NOMO-1 treated with DMSO at 0.1 percent for 48 hours (cell line): ENCODE measurements at regions not wholly inside any gene's neighbourhood (a gene's known extent, or its start where the extent isn't known, plus 50 kb on each side); places are given as distances from the start of the nearest gene placed in this dataset.

Source experiments
- DNase-seq: peaks from one replicate; lab custom pipeline; 2025; ENCODE audit not compliant: unreplicated experiment; lab: John Stamatoyannopoulos, UW

GRCh38 chr14:103206836-103207387, 83.7 kb downstream of the TNFAIP2 start:
- DNase-seq = no peak

GRCh38 chr14:103207388-103208072, 84.3 kb downstream of the TNFAIP2 start:
- no peak for DNase-seq

- no peak for DNase-seq
Measured at GRCh38 chr14:103209054-103209453, 85.8 kb downstream of the TNFAIP2 start.

GRCh38 chr14:103209506-103209905, 86.2 kb downstream of the TNFAIP2 start:
- DNase-seq = no peak

- DNase-seq = no peak
Measured at GRCh38 chr14:103213331-103213730, 90.1 kb downstream of the TNFAIP2 start.

- DNase-seq = no peak
Measured at GRCh38 chr14:103214461-103214958, 91.2 kb downstream of the TNFAIP2 start.

- DNase-seq = no peak
Measured at GRCh38 chr14:103216399-103216798, 93.1 kb downstream of the TNFAIP2 start.

GRCh38 chr14:103216857-103217256, 93.6 kb downstream of the TNFAIP2 start:
- no peak for DNase-seq

- DNase-seq = no peak
Measured at GRCh38 chr14:103217538-103217937, 94.3 kb downstream of the TNFAIP2 start.

GRCh38 chr14:103220134-103220981, 97.1 kb downstream of the TNFAIP2 start:
- no peak for DNase-seq

- no peak for DNase-seq
Measured at GRCh38 chr14:103220982-103221641, 97.9 kb downstream of the TNFAIP2 start.

GRCh38 chr14:103221781-103222358, 98.6 kb downstream of the TNFAIP2 start:
- DNase-seq = no peak

- DNase-seq = no peak
Measured at GRCh38 chr14:103223818-103224352, 100.6 kb downstream of the TNFAIP2 start.

GRCh38 chr14:103225062-103225461, 101.8 kb downstream of the TNFAIP2 start:
- no peak for DNase-seq

GRCh38 chr14:103225476-103225875, 102.2 kb downstream of the TNFAIP2 start:
- DNase-seq = no peak

- DNase-seq = no peak
Measured at GRCh38 chr14:103227094-103227768, 104.0 kb downstream of the TNFAIP2 start.

- no peak for DNase-seq
Measured at GRCh38 chr14:103228076-103228806, 105.0 kb downstream of the TNFAIP2 start.

- DNase-seq = no peak
Measured at GRCh38 chr14:103228866-103229265, 105.2 kb upstream of the EIF5 start.

GRCh38 chr14:103230021-103230420, 104.0 kb upstream of the EIF5 start:
- DNase-seq = no peak
